Naive thymus-derived CD4-positive, alpha-beta T cell (primary cell): ENCODE measurements at regions not wholly inside any gene's neighbourhood (a gene's known extent, or its start where the extent isn't known, plus 50 kb on each side); places are given as distances from the start of the nearest gene placed in this dataset.

ENCODE experiments used
- ATAC-seq: fragments of 150-1000 bp; cut with Tn5 transposase; 2 replicates; pipeline ENCODE4 v1.10.0; 2021; ENCODE audit warnings: mild to moderate bottlenecking, moderate library complexity
- CTCF ChIA-PET: fragments of 350-600 bp; sonication (Branson Sonifier 250); formaldehyde crosslinking; loops from one replicate; lab custom pipeline; 2021; ENCODE audit warnings: antibody characterized with exemption; lab: Charles Lee
- POLR2A ChIA-PET: fragments of 350-600 bp; sonication (Branson Sonifier 250); formaldehyde crosslinking; loops from one replicate; lab custom pipeline; 2021; ENCODE audit warnings: antibody characterized with exemption, inconsistent platforms; lab: Charles Lee
- DNase-seq, 9 donors: peaks; one replicate each; pipeline versions ENCODE4 v3.0.0 to v3.0.0-alpha.2; 2020 to 2022; ENCODE audit warnings: mixed read lengths in 1 of 9
- H3K27ac ChIP-seq: one replicate; pipeline ENCODE4 v1.7.0; 2013; ENCODE audit warnings: mild to moderate bottlenecking, low read depth, low read length, moderate library complexity
- H3K27me3 ChIP-seq, 2 donors: one replicate each; pipeline ENCODE4 v1.7.0; 2013; ENCODE audit warnings: low read length in 2 of 2, mild to moderate bottlenecking in 2 of 2, moderate library complexity in 2 of 2; ENCODE audit not compliant: control insufficient read depth in 2 of 2, insufficient read depth in 2 of 2
- H3K36me3 ChIP-seq, 3 experiments: 1 replicate in 2 of 3; 2 replicates in 1 of 3; pipeline ENCODE4 v1.7.0; 2013; ENCODE audit warnings: low read length in 3 of 3, mild to moderate bottlenecking in 3 of 3, moderate library complexity in 1 of 3; ENCODE audit not compliant: insufficient read depth in 3 of 3, control insufficient read depth in 2 of 3
- H3K4me1 ChIP-seq, 2 donors: one replicate each; pipeline ENCODE4 v1.7.0; 2013; ENCODE audit warnings: low read length in 2 of 2, mild to moderate bottlenecking in 2 of 2, moderate library complexity in 1 of 2; ENCODE audit not compliant: control insufficient read depth in 2 of 2, insufficient read depth in 2 of 2
- H3K4me3 ChIP-seq: 2 replicates; pipeline ENCODE4 v1.7.0; 2013; ENCODE audit warnings: mild to moderate bottlenecking, low read length
- H3K9me3 ChIP-seq, 3 experiments: 1 replicate in 2 of 3; 2 replicates in 1 of 3; pipeline ENCODE4 v1.7.0; 2013; ENCODE audit warnings: low read length in 3 of 3; ENCODE audit not compliant: control insufficient read depth in 2 of 3
- H3K27ac Mint-ChIP-seq, 9 donors: one replicate each; pipeline ENCODE4 v1.8.0; 2020 to 2022; ENCODE audit warnings: mixed read lengths in 9 of 9, mild to moderate bottlenecking in 8 of 9, moderate library complexity in 5 of 9, inconsistent platforms in 2 of 9
- H3K27me3 Mint-ChIP-seq, 5 donors: one replicate each; pipeline ENCODE4 v1.8.0; 2021 to 2022; ENCODE audit warnings: mixed read lengths in 5 of 5, mild to moderate bottlenecking in 1 of 5
- H3K36me3 Mint-ChIP-seq, 5 donors: one replicate each; pipeline ENCODE4 v1.8.0; 2020 to 2022; ENCODE audit warnings: mixed read lengths in 5 of 5, mild to moderate bottlenecking in 3 of 5, inconsistent platforms in 1 of 5
- H3K4me1 Mint-ChIP-seq, 7 donors: one replicate each; pipeline ENCODE4 v1.8.0; 2020 to 2022; ENCODE audit warnings: mixed read lengths in 7 of 7, mild to moderate bottlenecking in 3 of 7, inconsistent platforms in 1 of 7
- H3K4me3 Mint-ChIP-seq, 10 donors: one replicate each; pipeline ENCODE4 v1.8.0; 2020 to 2022; ENCODE audit warnings: mild to moderate bottlenecking in 10 of 10, mixed read lengths in 10 of 10, moderate library complexity in 6 of 10, inconsistent platforms in 2 of 10
- H3K9me3 Mint-ChIP-seq, 11 donors: one replicate each; pipeline ENCODE4 v1.8.0; 2020 to 2022; ENCODE audit warnings: mixed read lengths in 11 of 11, mild to moderate bottlenecking in 4 of 11, inconsistent platforms in 1 of 11, moderate library complexity in 1 of 11
- intact Hi-C, 2 donors: fragments of 100-400 bp; cut with micrococcal nuclease; formaldehyde crosslinking; loops; one replicate each; pipeline ENCODE4 v1.15.1; 2023

GRCh38 chr14:65237941-65238340, 135.6 kb upstream of the MAX start:
- DNase-seq: no peak
- H3K9me3 ChIP-seq: no peaks in the 10 kb centered on the region
- Mint-ChIP-seq H3K4me1 (peaks cover 5 to 18% (median 12%) of the 10 kb centered on the region in 7 donors), H3K27ac (no peak overlapping the region), H3K27me3 (no peaks in the 10 kb centered on the region), H3K36me3 (peaks cover 0 to 6% (median 0%) of the 10 kb centered on the region in 5 donors), H3K4me3 (no peak overlapping the region), H3K9me3 (peaks cover 0 to 2% (median 0%) of the 10 kb centered on the region in 11 donors)
- no peaks in the 10 kb centered on the region for H3K36me3 ChIP-seq
- no peaks in the 10 kb centered on the region for H3K4me1 ChIP-seq
- intact Hi-C loops: no loop called here
- no peaks in the 10 kb centered on the region for H3K27me3 ChIP-seq
- ATAC-seq: no peak
- no peak overlapping the region for H3K27ac ChIP-seq
- POLR2A ChIA-PET: interaction anchor here (0.5 to 0.9 kb wide), 2 partner anchors 11 to 639 kb away, joined by 3 to 4 read pairs; no protein-coding TSS in a partner anchor
- H3K4me3 ChIP-seq: no peak overlapping the region
- CTCF ChIA-PET: interaction anchor here (0.5 kb wide), 1 partner anchor 1121 kb away, joined by 10 read pairs; no protein-coding TSS in a partner anchor

GRCh38 chr14:65238456-65238855, 136.1 kb upstream of the MAX start:
- ChIA-PET CTCF (no interaction called here), POLR2A (interaction anchor here (0.9 kb wide), 1 partner anchor 10 kb away, joined by 3 read pairs; no protein-coding TSS in a partner anchor)
- H3K4me3 ChIP-seq: no peak overlapping the region
- no peak overlapping the region for H3K27ac Mint-ChIP-seq
- H3K9me3 ChIP-seq: no peaks in the 10 kb centered on the region
- H3K4me3 Mint-ChIP-seq: no peak overlapping the region
- H3K36me3 ChIP-seq: no peaks in the 10 kb centered on the region
- H3K27me3 ChIP-seq: no peaks in the 10 kb centered on the region
- ATAC-seq (no peak), DNase-seq (no peak)
- H3K27ac ChIP-seq: no peak overlapping the region
- intact Hi-C loops: no loop called here
- H3K27me3 Mint-ChIP-seq: no peaks in the 10 kb centered on the region
- H3K36me3 Mint-ChIP-seq: peaks cover 0 to 6% (median 0%) of the 10 kb centered on the region in 5 donors
- H3K4me1 Mint-ChIP-seq: peaks cover 2 to 18% (median 10%) of the 10 kb centered on the region in 7 donors
- H3K9me3 Mint-ChIP-seq: peaks cover 0 to 2% (median 0%) of the 10 kb centered on the region in 11 donors
- H3K4me1 ChIP-seq: peaks cover 0 to under 1% of the 10 kb centered on the region in 2 donors

GRCh38 chr14:65239143-65239937, 137.0 kb upstream of the MAX start:
- ChIA-PET POLR2A (interaction anchor here (1.1 kb wide), 1 partner anchor 47 kb away, joined by 3 read pairs; no protein-coding TSS in a partner anchor), CTCF (interaction anchor here (1.0 kb wide), 1 partner anchor 13 kb away, joined by 3 read pairs; no protein-coding TSS in a partner anchor)
- peaks cover 0 to 15% (median under 1%) of the 10 kb centered on the region in 7 donors for H3K4me1 Mint-ChIP-seq
- H3K4me1 ChIP-seq: peaks cover 0 to 9% of the 10 kb centered on the region in 2 donors
- H3K27me3 ChIP-seq: no peaks in the 10 kb centered on the region
- H3K9me3 Mint-ChIP-seq: peaks cover 0 to 2% (median 0%) of the 10 kb centered on the region in 11 donors
- no peaks in the 10 kb centered on the region for H3K9me3 ChIP-seq
- H3K4me3 Mint-ChIP-seq: no peak overlapping the region
- H3K36me3 Mint-ChIP-seq: peaks cover 0 to 6% (median 0%) of the 10 kb centered on the region in 5 donors
- no peaks in the 10 kb centered on the region for H3K27me3 Mint-ChIP-seq
- ATAC-seq (no peak), DNase-seq (no peak)
- H3K27ac ChIP-seq: no peak overlapping the region
- H3K4me3 ChIP-seq: no peak overlapping the region
- H3K36me3 ChIP-seq: no peaks in the 10 kb centered on the region
- intact Hi-C loops: no loop called here
- H3K27ac Mint-ChIP-seq: peak overlapping the region in 2 of 9 donors; percentile 27 to 65

GRCh38 chr14:65239938-65240296, 137.6 kb upstream of the MAX start:
- no peak for ATAC-seq
- H3K4me3 Mint-ChIP-seq: no peak overlapping the region
- DNase-seq: no peak
- peaks cover 0 to 15% (median 0%) of the 10 kb centered on the region in 7 donors for H3K4me1 Mint-ChIP-seq
- H3K27me3 Mint-ChIP-seq: no peaks in the 10 kb centered on the region
- H3K27me3 ChIP-seq: no peaks in the 10 kb centered on the region
- peaks cover 0 to 5% (median 0%) of the 10 kb centered on the region in 5 donors for H3K36me3 Mint-ChIP-seq
- intact Hi-C loops: no loop called here
- ChIA-PET POLR2A (interaction anchor here (0.6 to 1.1 kb wide), 2 partner anchors 28 to 47 kb away, joined by 3 to 4 read pairs; no protein-coding TSS in a partner anchor), CTCF (interaction anchor here (1.0 kb wide), 1 partner anchor 13 kb away, joined by 3 read pairs; no protein-coding TSS in a partner anchor)
- H3K36me3 ChIP-seq: no peaks in the 10 kb centered on the region
- H3K4me3 ChIP-seq: no peak overlapping the region
- H3K9me3 ChIP-seq: no peaks in the 10 kb centered on the region
- peak overlapping the region in 1 of 9 donors; percentile 11 for H3K27ac Mint-ChIP-seq
- H3K9me3 Mint-ChIP-seq: peaks cover 0 to 2% (median 0%) of the 10 kb centered on the region in 11 donors
- peaks cover 0 to 13% of the 10 kb centered on the region in 2 donors for H3K4me1 ChIP-seq
- H3K27ac ChIP-seq: no peak overlapping the region

GRCh38 chr14:65241125-65241752, 138.9 kb upstream of the MAX start:
- H3K27ac Mint-ChIP-seq: peak overlapping the region in 2 of 9 donors; percentile 37 to 55
- H3K27ac ChIP-seq: no peak overlapping the region
- intact Hi-C loops: no loop called here
- H3K9me3 ChIP-seq: no peaks in the 10 kb centered on the region
- H3K36me3 Mint-ChIP-seq: peaks cover 0 to 6% (median 0%) of the 10 kb centered on the region in 5 donors
- ChIA-PET CTCF (interaction anchor here (0.9 kb wide), 1 partner anchor 12 kb away, joined by 3 read pairs; no protein-coding TSS in a partner anchor), POLR2A (no interaction called here)
- H3K4me3 Mint-ChIP-seq: no peak overlapping the region
- no peaks in the 10 kb centered on the region for H3K27me3 ChIP-seq
- no peak for DNase-seq
- H3K36me3 ChIP-seq: no peaks in the 10 kb centered on the region
- H3K4me1 ChIP-seq: peaks cover 0 to 13% of the 10 kb centered on the region in 2 donors
- no peak overlapping the region for H3K4me3 ChIP-seq
- no peak for ATAC-seq
- no peaks in the 10 kb centered on the region for H3K27me3 Mint-ChIP-seq
- peaks cover 0 to 2% (median 0%) of the 10 kb centered on the region in 11 donors for H3K9me3 Mint-ChIP-seq
- H3K4me1 Mint-ChIP-seq: peaks cover 0 to 24% (median 7%) of the 10 kb centered on the region in 7 donors

GRCh38 chr14:65242732-65243134, 140.4 kb upstream of the MAX start:
- Mint-ChIP-seq H3K27ac (no peak overlapping the region), H3K4me3 (no peak overlapping the region), H3K9me3 (peaks cover 0 to 3% (median 0%) of the 10 kb centered on the region in 11 donors), H3K4me1 (peaks cover 0 to 20% (median 7%) of the 10 kb centered on the region in 7 donors), H3K27me3 (no peaks in the 10 kb centered on the region), H3K36me3 (peaks cover 0 to 6% (median 0%) of the 10 kb centered on the region in 5 donors)
- CTCF ChIA-PET: no interaction called here
- H3K27me3 ChIP-seq: no peaks in the 10 kb centered on the region
- ATAC-seq (no peak), DNase-seq (no peak)
- H3K4me3 ChIP-seq: no peak overlapping the region
- H3K27ac ChIP-seq: no peak overlapping the region
- no peaks in the 10 kb centered on the region for H3K36me3 ChIP-seq
- H3K9me3 ChIP-seq: no peaks in the 10 kb centered on the region
- intact Hi-C loops: no loop called here
- H3K4me1 ChIP-seq: peaks cover 0 to 13% of the 10 kb centered on the region in 2 donors
- POLR2A ChIA-PET: interaction anchor here (0.8 kb wide), 1 partner anchor 14 kb away, joined by 3 read pairs; no protein-coding TSS in a partner anchor
